GM12878 (cell line): ENCODE measurements at regions not wholly inside any gene's neighbourhood (a gene's known extent, or its start where the extent isn't known, plus 50 kb on each side); places are given as distances from the start of the nearest gene placed in this dataset.

ENCODE experiments used
- ATAC-seq: fragments of 200-7000 bp; cut with Tn5 transposase; 3 replicates; pipeline ENCODE4 v1.9.1; 2020; ENCODE audit warnings: mild to moderate bottlenecking, moderate library complexity
- BruUV-seq: library from RNA; stranded (reverse); fragments of 400-500 nt; replicated peaks from 2 replicates; lab custom pipeline; 2021; lab: Mats Ljungman, UMichigan
- CTCF ChIA-PET: fragments of 300-600 bp; sonication (Branson Sonifier 250); formaldehyde crosslinking; extraction: SDS; loops from one replicate; lab custom pipeline; 2021; ENCODE audit warnings: inconsistent platforms; lab: Yijun Ruan, JAX
- POLR2A ChIA-PET: fragments of 350-600 bp; formaldehyde crosslinking; extraction: SDS; loops from one replicate; lab custom pipeline; 2021; ENCODE audit warnings: inconsistent platforms; lab: Charles Lee
- RAD21 ChIA-PET: fragments of 300-600 bp; sonication (Branson Sonifier 250); formaldehyde crosslinking; loops from one replicate; lab custom pipeline; 2023; ENCODE audit warnings: antibody characterized with exemption; ENCODE audit not compliant: unreplicated experiment; lab: Charles Lee
- SMC1A ChIA-PET: fragments of 300-600 bp; sonication (Branson Sonifier 250); formaldehyde crosslinking; loops from one replicate; lab custom pipeline; 2023; ENCODE audit not compliant: unreplicated experiment, uncharacterized antibody; lab: Charles Lee
- DNase-seq: peaks from one replicate; pipeline ENCODE4 v3.0.0-alpha.2; 2011; ENCODE audit warnings: low read depth, low spot score
- FAIRE-seq: peaks from 3 replicates; lab custom pipeline; 2011; peaks lifted over from hg19 to GRCh38; lab: Jason Lieb, UNC
- H2AFZ ChIP-seq: 2 replicates; pipeline ENCODE4 v1.6.0; 2011; ENCODE audit warnings: low read depth, low read length, control low read depth; ENCODE audit not compliant: control insufficient read depth
- H3K27ac ChIP-seq: 2 replicates; pipeline ENCODE4 v1.5.1; 2011; ENCODE audit warnings: control low read depth; ENCODE audit not compliant: control insufficient read depth, insufficient read depth
- H3K27me3 ChIP-seq, 2 experiments: replicated peaks in 1 of 2; 2 replicates each; pipeline versions ENCODE4 v1.6.0 to v1.6.1; 2011; ENCODE audit warnings: low read length in 1 of 2; ENCODE audit not compliant: control insufficient read depth in 2 of 2, insufficient read depth in 2 of 2
- H3K36me3 ChIP-seq, 2 experiments: 2 replicates each; pipeline ENCODE4 v1.5.1; 2011; ENCODE audit warnings: low read length in 1 of 2; ENCODE audit not compliant: control insufficient read depth in 2 of 2, insufficient read depth in 2 of 2
- H3K4me1 ChIP-seq: 2 replicates; pipeline ENCODE4 v1.6.1; 2011; ENCODE audit warnings: mild to moderate bottlenecking, low read length, moderate library complexity, mixed read lengths; ENCODE audit not compliant: control insufficient read depth, insufficient read depth
- H3K4me2 ChIP-seq: 2 replicates; pipeline ENCODE4 v1.6.0; 2011; ENCODE audit warnings: control low read depth; ENCODE audit not compliant: control insufficient read depth, insufficient read depth
- H3K4me3 ChIP-seq: fragments of 200-600 bp; sonication (generic); 2 replicates; pipeline ENCODE4 v1.5.1; 2016
- H3K79me2 ChIP-seq: 2 replicates; pipeline ENCODE4 v1.6.0; 2011; ENCODE audit warnings: low read length; ENCODE audit not compliant: control insufficient read depth, insufficient read depth
- H3K9ac ChIP-seq: 2 replicates; pipeline ENCODE4 v1.8.0; 2011; ENCODE audit warnings: low read length, control low read depth, mixed read lengths; ENCODE audit not compliant: control insufficient read depth, insufficient read depth
- H3K9me3 ChIP-seq: replicated peaks from 3 replicates; pipeline ENCODE4 v1.5.1; 2011; ENCODE audit warnings: mild to moderate bottlenecking, low read length; ENCODE audit not compliant: control insufficient read depth, insufficient read depth
- H4K20me1 ChIP-seq: 2 replicates; pipeline ENCODE4 v1.6.0; 2011; ENCODE audit not compliant: control insufficient read depth, insufficient read depth
- ETV6 ChIP-seq, 2 experiments: fragments of 450-650 bp in 1 of 2; IDR thresholded peaks in 1 of 2; conservative IDR thresholded peaks in 1 of 2; 2 replicates each; pipeline ENCODE4 v1.6.1; 2014; ENCODE audit warnings: antibody characterized with exemption in 1 of 2, borderline replicate concordance in 1 of 2, low read depth in 1 of 2, mild to moderate bottlenecking in 1 of 2, moderate library complexity in 1 of 2
- GATAD2B ChIP-seq: fragments of 450-650 bp; conservative IDR thresholded peaks from 2 replicates; pipeline ENCODE4 v1.6.1; 2017; ENCODE audit warnings: low read depth, mild to moderate bottlenecking, moderate library complexity
- KAT2A ChIP-seq: conservative IDR thresholded peaks from 2 replicates; pipeline ENCODE4 v1.6.1; 2011; ENCODE audit warnings: low read depth, low read length; ENCODE audit not compliant: control insufficient read depth
- LARP7 ChIP-seq: fragments of 450-650 bp; IDR thresholded peaks from 2 replicates; pipeline ENCODE4 v1.6.1; 2017; ENCODE audit warnings: mild to moderate bottlenecking
- NFIC ChIP-seq: IDR thresholded peaks from 2 replicates; pipeline ENCODE4 v1.6.1; 2012; ENCODE audit warnings: low read depth, mild to moderate bottlenecking, inconsistent platforms, low read length, moderate library complexity
- NRF1 ChIP-seq: conservative IDR thresholded peaks from 2 replicates; pipeline ENCODE4 v1.6.1; 2011; ENCODE audit warnings: mild to moderate bottlenecking, low read depth, low read length, improper control_type of control experiment
- PAX5 ChIP-seq: IDR thresholded peaks from 2 replicates; pipeline ENCODE4 v1.6.1; 2011; ENCODE audit warnings: low read depth, low read length, borderline replicate concordance
- SRF ChIP-seq, 2 experiments: IDR thresholded peaks; 2 replicates each; pipeline ENCODE4 v1.6.1; 2011; ENCODE audit warnings: low read depth in 2 of 2, low read length in 2 of 2, mild to moderate bottlenecking in 1 of 2, moderate library complexity in 1 of 2
- ZZZ3 ChIP-seq: IDR thresholded peaks from 2 replicates; pipeline ENCODE4 v1.6.1; 2011; ENCODE audit warnings: low read depth; ENCODE audit not compliant: control insufficient read depth, insufficient read length
- WGBS: methylation state at CpG from one replicate; pipeline ENCODE4 v1.1.6; 2016; ENCODE audit warnings: low lambda C conversion rate; ENCODE audit not compliant: insufficient replicate concordance, insufficient coverage; ENCODE audit errors: missing lambda C conversion rate; 5-methylcytosine and 5-hydroxymethylcytosine counted together
- in situ Hi-C: fragments of 300-500 bp; cut with MboI; formaldehyde crosslinking; loops from 9 replicates; pipeline ENCODE4 v1.14.3; 2018; ENCODE audit warnings: mixed read lengths
- intact Hi-C: fragments of 100-400 bp; cut with micrococcal nuclease; formaldehyde crosslinking; loops from one replicate; pipeline ENCODE4 v1.14.2; 2022; ENCODE audit not compliant: unreplicated experiment
- TF ChIP-seq, protein P1 (sequence below): fragments of 450-650 bp; IDR thresholded peaks from 2 replicates; pipeline ENCODE4 v1.6.1; 2017; ENCODE audit warnings: mild to moderate bottlenecking, moderate library complexity
- TF ChIP-seq, protein P2 (sequence below): IDR thresholded peaks from 2 replicates; pipeline ENCODE4 v1.6.1; 2012; ENCODE audit warnings: low read length, inconsistent platforms
- TF ChIP-seq, protein P3 (sequence below): fragments of 450-650 bp; IDR thresholded peaks from 2 replicates; pipeline ENCODE4 v1.6.1; 2017; ENCODE audit warnings: low read depth, mild to moderate bottlenecking, moderate library complexity
- TF ChIP-seq, protein P4 (sequence below): IDR thresholded peaks from 2 replicates; pipeline ENCODE4 v1.6.1; 2011; ENCODE audit warnings: borderline replicate concordance, low read depth, mild to moderate bottlenecking, moderate library complexity, low read length; ENCODE audit not compliant: insufficient read depth, poor library complexity, severe bottlenecking
- TF ChIP-seq, protein P5 (sequence below): IDR thresholded peaks from 2 replicates; pipeline ENCODE4 v1.6.1; 2011; ENCODE audit warnings: borderline replicate concordance, low read depth, mild to moderate bottlenecking, moderate library complexity, mixed read lengths, low read length; ENCODE audit not compliant: insufficient read depth; ENCODE audit errors: extremely low read length

DNA sequence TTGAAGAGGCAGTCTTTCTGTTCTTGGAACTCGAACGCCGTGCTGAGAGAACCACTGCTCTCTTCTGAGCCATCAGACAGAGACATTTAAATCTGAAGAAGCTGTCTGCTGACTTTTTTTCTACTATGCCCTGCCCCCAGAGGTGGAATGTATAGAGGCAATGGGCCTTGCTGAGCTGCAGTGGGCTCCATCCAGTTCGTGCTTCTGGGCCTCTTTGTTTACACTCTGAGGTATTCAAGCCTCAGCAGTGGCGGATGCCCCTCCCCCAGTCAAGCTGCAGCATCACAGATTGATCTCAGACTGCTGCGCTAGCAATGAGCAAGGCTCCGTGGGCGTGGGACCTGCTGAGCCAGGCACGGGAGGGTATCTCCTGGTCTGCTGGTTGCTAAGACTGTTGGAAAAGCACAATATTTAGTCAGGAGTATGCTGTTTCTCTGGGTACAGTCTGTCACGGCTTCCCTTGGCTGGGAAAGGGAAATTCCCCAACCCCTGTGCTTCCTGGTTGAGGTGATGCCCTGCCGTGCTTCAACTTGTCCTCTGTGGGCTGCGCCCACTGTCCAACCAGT is 526.8 kb downstream of the CD109 start:
- no peak overlapping the region for H3K27ac ChIP-seq
- H3K4me2 ChIP-seq = no peak overlapping the region
- H3K27me3 ChIP-seq = no peaks in the 10 kb centered on the region
- H2AFZ ChIP-seq = no peak overlapping the region
- BruUV-seq = no TSS peak
- no peaks in the 10 kb centered on the region for H3K79me2 ChIP-seq
- CTCF ChIA-PET = no interaction called here
- DNase-seq = no peak
- no peak overlapping the region for H3K9ac ChIP-seq
- ATAC-seq = no peak
- no peaks in the 10 kb centered on the region for H4K20me1 ChIP-seq
- in situ Hi-C loops = no loop called here
- no peak for FAIRE-seq
- SMC1A ChIA-PET = interaction anchor here (0.9 to 1.5 kb wide), 2 partner anchors 8 to 11 kb away, joined by 3 read pairs; no protein-coding TSS in a partner anchor
- no peaks in the 10 kb centered on the region for H3K36me3 ChIP-seq
- no peaks in the 10 kb centered on the region for H3K4me1 ChIP-seq
- H3K9me3 ChIP-seq = no peaks in the 10 kb centered on the region
- POLR2A ChIA-PET = no interaction called here
- 28% methylated on average over 5 of the region's 12 CpGs for WGBS
- H3K4me3 ChIP-seq = no peak overlapping the region
- intact Hi-C loops = no loop called here
- RAD21 ChIA-PET = no interaction called here
- no peak for TF ChIP-seq KAT2A
- no peak for TF ChIP-seq SRF (IDR thresholded peaks at IDR 0.05; ENCODE audit: low read depth in 2 of 2, low read length in 2 of 2)
- no peak for TF ChIP-seq LARP7
- TF ChIP-seq, protein P1, sequence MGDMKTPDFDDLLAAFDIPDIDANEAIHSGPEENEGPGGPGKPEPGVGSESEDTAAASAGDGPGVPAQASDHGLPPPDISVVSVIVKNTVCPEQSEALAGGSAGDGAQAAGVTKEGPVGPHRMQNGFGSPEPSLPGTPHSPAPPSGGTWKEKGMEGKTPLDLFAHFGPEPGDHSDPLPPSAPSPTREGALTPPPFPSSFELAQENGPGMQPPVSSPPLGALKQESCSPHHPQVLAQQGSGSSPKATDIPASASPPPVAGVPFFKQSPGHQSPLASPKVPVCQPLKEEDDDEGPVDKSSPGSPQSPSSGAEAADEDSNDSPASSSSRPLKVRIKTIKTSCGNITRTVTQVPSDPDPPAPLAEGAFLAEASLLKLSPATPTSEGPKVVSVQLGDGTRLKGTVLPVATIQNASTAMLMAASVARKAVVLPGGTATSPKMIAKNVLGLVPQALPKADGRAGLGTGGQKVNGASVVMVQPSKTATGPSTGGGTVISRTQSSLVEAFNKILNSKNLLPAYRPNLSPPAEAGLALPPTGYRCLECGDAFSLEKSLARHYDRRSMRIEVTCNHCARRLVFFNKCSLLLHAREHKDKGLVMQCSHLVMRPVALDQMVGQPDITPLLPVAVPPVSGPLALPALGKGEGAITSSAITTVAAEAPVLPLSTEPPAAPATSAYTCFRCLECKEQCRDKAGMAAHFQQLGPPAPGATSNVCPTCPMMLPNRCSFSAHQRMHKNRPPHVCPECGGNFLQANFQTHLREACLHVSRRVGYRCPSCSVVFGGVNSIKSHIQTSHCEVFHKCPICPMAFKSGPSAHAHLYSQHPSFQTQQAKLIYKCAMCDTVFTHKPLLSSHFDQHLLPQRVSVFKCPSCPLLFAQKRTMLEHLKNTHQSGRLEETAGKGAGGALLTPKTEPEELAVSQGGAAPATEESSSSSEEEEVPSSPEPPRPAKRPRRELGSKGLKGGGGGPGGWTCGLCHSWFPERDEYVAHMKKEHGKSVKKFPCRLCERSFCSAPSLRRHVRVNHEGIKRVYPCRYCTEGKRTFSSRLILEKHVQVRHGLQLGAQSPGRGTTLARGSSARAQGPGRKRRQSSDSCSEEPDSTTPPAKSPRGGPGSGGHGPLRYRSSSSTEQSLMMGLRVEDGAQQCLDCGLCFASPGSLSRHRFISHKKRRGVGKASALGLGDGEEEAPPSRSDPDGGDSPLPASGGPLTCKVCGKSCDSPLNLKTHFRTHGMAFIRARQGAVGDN = no peak
- TF ChIP-seq GATAD2B = no peak
- no peak for TF ChIP-seq ETV6 (conservative IDR thresholded peaks at IDR 0.05 in 1 of 2, IDR thresholded peaks at IDR 0.05 in 1 of 2; ENCODE audit: borderline replicate concordance in 1 of 2, low read depth in 1 of 2)
- TF ChIP-seq, protein P2, sequence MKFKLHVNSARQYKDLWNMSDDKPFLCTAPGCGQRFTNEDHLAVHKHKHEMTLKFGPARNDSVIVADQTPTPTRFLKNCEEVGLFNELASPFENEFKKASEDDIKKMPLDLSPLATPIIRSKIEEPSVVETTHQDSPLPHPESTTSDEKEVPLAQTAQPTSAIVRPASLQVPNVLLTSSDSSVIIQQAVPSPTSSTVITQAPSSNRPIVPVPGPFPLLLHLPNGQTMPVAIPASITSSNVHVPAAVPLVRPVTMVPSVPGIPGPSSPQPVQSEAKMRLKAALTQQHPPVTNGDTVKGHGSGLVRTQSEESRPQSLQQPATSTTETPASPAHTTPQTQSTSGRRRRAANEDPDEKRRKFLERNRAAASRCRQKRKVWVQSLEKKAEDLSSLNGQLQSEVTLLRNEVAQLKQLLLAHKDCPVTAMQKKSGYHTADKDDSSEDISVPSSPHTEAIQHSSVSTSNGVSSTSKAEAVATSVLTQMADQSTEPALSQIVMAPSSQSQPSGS = no peak
- TF ChIP-seq PAX5 = no peak
- TF ChIP-seq, protein P3, sequence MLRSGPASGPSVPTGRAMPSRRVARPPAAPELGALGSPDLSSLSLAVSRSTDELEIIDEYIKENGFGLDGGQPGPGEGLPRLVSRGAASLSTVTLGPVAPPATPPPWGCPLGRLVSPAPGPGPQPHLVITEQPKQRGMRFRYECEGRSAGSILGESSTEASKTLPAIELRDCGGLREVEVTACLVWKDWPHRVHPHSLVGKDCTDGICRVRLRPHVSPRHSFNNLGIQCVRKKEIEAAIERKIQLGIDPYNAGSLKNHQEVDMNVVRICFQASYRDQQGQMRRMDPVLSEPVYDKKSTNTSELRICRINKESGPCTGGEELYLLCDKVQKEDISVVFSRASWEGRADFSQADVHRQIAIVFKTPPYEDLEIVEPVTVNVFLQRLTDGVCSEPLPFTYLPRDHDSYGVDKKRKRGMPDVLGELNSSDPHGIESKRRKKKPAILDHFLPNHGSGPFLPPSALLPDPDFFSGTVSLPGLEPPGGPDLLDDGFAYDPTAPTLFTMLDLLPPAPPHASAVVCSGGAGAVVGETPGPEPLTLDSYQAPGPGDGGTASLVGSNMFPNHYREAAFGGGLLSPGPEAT = no peak
- TF ChIP-seq, protein P4, sequence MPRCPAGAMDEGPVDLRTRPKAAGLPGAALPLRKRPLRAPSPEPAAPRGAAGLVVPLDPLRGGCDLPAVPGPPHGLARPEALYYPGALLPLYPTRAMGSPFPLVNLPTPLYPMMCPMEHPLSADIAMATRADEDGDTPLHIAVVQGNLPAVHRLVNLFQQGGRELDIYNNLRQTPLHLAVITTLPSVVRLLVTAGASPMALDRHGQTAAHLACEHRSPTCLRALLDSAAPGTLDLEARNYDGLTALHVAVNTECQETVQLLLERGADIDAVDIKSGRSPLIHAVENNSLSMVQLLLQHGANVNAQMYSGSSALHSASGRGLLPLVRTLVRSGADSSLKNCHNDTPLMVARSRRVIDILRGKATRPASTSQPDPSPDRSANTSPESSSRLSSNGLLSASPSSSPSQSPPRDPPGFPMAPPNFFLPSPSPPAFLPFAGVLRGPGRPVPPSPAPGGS = no peak
- no peak for TF ChIP-seq ZZZ3
- no peak for TF ChIP-seq NRF1
- TF ChIP-seq NFIC = no peak
- TF ChIP-seq, protein P5, sequence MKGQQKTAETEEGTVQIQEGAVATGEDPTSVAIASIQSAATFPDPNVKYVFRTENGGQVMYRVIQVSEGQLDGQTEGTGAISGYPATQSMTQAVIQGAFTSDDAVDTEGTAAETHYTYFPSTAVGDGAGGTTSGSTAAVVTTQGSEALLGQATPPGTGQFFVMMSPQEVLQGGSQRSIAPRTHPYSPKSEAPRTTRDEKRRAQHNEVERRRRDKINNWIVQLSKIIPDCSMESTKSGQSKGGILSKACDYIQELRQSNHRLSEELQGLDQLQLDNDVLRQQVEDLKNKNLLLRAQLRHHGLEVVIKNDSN = no peak
